ENCODE measurements at regions not wholly inside any gene's neighbourhood (a gene's known extent, or its start where the extent isn't known, plus 50 kb on each side); places are given as distances from the start of the nearest gene placed in this dataset.

- no peaks in the 10 kb centered on the region for H3K4me1 Mint-ChIP-seq (ENCODE audit: low read depth)
- H3K27me3 Mint-ChIP-seq (ENCODE audit: low read depth): no peaks in the 10 kb centered on the region
- H3K27ac Mint-ChIP-seq: no peak overlapping the region
- no peak overlapping the region for H3K4me3 Mint-ChIP-seq
- DNase-seq (ENCODE audit: low spot score): no peak
- no peaks in the 10 kb centered on the region for H3K36me3 Mint-ChIP-seq (ENCODE audit: low read depth)
- peaks cover 3% of the 10 kb centered on the region for H3K9me3 Mint-ChIP-seq
Observed at GRCh38 chr4:171067422-171067821, 745.8 kb upstream of the GALNTL6 start.

- H3K27ac Mint-ChIP-seq: no peak overlapping the region
- no peak for DNase-seq (ENCODE audit: low spot score)
- H3K4me1 Mint-ChIP-seq (ENCODE audit: low read depth): no peaks in the 10 kb centered on the region
- H3K36me3 Mint-ChIP-seq (ENCODE audit: low read depth): no peaks in the 10 kb centered on the region
- H3K27me3 Mint-ChIP-seq (ENCODE audit: low read depth): no peaks in the 10 kb centered on the region
- H3K4me3 Mint-ChIP-seq: no peak overlapping the region
- peaks cover 4% of the 10 kb centered on the region for H3K9me3 Mint-ChIP-seq
Observed at GRCh38 chr4:171049380-171049779, 763.8 kb upstream of the GALNTL6 start.

- Mint-ChIP-seq H3K4me3 (no peak overlapping the region), H3K36me3 (ENCODE audit: low read depth) (no peaks in the 10 kb centered on the region), H3K27ac (no peak overlapping the region), H3K27me3 (ENCODE audit: low read depth) (no peaks in the 10 kb centered on the region), H3K4me1 (ENCODE audit: low read depth) (no peaks in the 10 kb centered on the region), H3K9me3 (peaks cover 9% of the 10 kb centered on the region)
- no peak for DNase-seq (ENCODE audit: low spot score)
Observed at GRCh38 chr4:171042989-171043524, 770.1 kb upstream of the GALNTL6 start.

GRCh38 chr4:171035909-171036308, 777.3 kb upstream of the GALNTL6 start:
- H3K27ac Mint-ChIP-seq: no peak overlapping the region
- H3K27me3 Mint-ChIP-seq (ENCODE audit: low read depth): no peaks in the 10 kb centered on the region
- H3K9me3 Mint-ChIP-seq: peaks cover 9% of the 10 kb centered on the region
- DNase-seq (ENCODE audit: low spot score): no peak
- no peak overlapping the region for H3K4me3 Mint-ChIP-seq
- no peaks in the 10 kb centered on the region for H3K4me1 Mint-ChIP-seq (ENCODE audit: low read depth)
- no peaks in the 10 kb centered on the region for H3K36me3 Mint-ChIP-seq (ENCODE audit: low read depth)

GRCh38 chr4:171031338-171031737, 781.9 kb upstream of the GALNTL6 start:
- Mint-ChIP-seq H3K9me3 (peaks cover 9% of the 10 kb centered on the region), H3K27me3 (ENCODE audit: low read depth) (no peaks in the 10 kb centered on the region), H3K4me3 (no peak overlapping the region), H3K4me1 (ENCODE audit: low read depth) (no peaks in the 10 kb centered on the region), H3K27ac (no peak overlapping the region), H3K36me3 (ENCODE audit: low read depth) (no peaks in the 10 kb centered on the region)
- DNase-seq (ENCODE audit: low spot score): no peak

GRCh38 chr4:171025776-171026175, 787.4 kb upstream of the GALNTL6 start:
- DNase-seq (ENCODE audit: low spot score): no peak
- Mint-ChIP-seq H3K27me3 (ENCODE audit: low read depth) (no peaks in the 10 kb centered on the region), H3K27ac (no peak overlapping the region), H3K4me1 (ENCODE audit: low read depth) (no peaks in the 10 kb centered on the region), H3K9me3 (no peaks in the 10 kb centered on the region), H3K4me3 (no peak overlapping the region), H3K36me3 (ENCODE audit: low read depth) (no peaks in the 10 kb centered on the region)

- no peaks in the 10 kb centered on the region for H3K36me3 Mint-ChIP-seq (ENCODE audit: low read depth)
- H3K4me1 Mint-ChIP-seq (ENCODE audit: low read depth): no peaks in the 10 kb centered on the region
- H3K4me3 Mint-ChIP-seq: no peak overlapping the region
- H3K9me3 Mint-ChIP-seq: no peaks in the 10 kb centered on the region
- DNase-seq (ENCODE audit: low spot score): no peak
- H3K27ac Mint-ChIP-seq: no peak overlapping the region
- H3K27me3 Mint-ChIP-seq (ENCODE audit: low read depth): no peaks in the 10 kb centered on the region
Observed at GRCh38 chr4:171025343-171025742, 787.9 kb upstream of the GALNTL6 start.

- no peaks in the 10 kb centered on the region for H3K36me3 Mint-ChIP-seq (ENCODE audit: low read depth)
- H3K27ac Mint-ChIP-seq: no peak overlapping the region
- H3K4me1 Mint-ChIP-seq (ENCODE audit: low read depth): no peaks in the 10 kb centered on the region
- H3K4me3 Mint-ChIP-seq: no peak overlapping the region
- DNase-seq (ENCODE audit: low spot score): no peak
- H3K9me3 Mint-ChIP-seq: no peaks in the 10 kb centered on the region
- no peaks in the 10 kb centered on the region for H3K27me3 Mint-ChIP-seq (ENCODE audit: low read depth)
Observed at GRCh38 chr4:171024720-171025303, 788.4 kb upstream of the GALNTL6 start.

GRCh38 chr4:171022824-171023230, 790.4 kb upstream of the GALNTL6 start:
- no peak overlapping the region for H3K4me3 Mint-ChIP-seq

GRCh38 chr4:171017593-171017992, 795.6 kb upstream of the GALNTL6 start:
- DNase-seq (ENCODE audit: low spot score): no peak
- no peaks in the 10 kb centered on the region for H3K27me3 Mint-ChIP-seq (ENCODE audit: low read depth)
- H3K27ac Mint-ChIP-seq: no peak overlapping the region
- H3K4me3 Mint-ChIP-seq: no peak overlapping the region
- H3K9me3 Mint-ChIP-seq: no peaks in the 10 kb centered on the region
- no peaks in the 10 kb centered on the region for H3K36me3 Mint-ChIP-seq (ENCODE audit: low read depth)
- H3K4me1 Mint-ChIP-seq (ENCODE audit: low read depth): no peaks in the 10 kb centered on the region

More at GRCh38 chr4:171022824-171023230, 790.4 kb upstream of the GALNTL6 start:
- no peaks in the 10 kb centered on the region for H3K4me1 Mint-ChIP-seq (ENCODE audit: low read depth)
- no peaks in the 10 kb centered on the region for H3K36me3 Mint-ChIP-seq (ENCODE audit: low read depth)
- H3K27me3 Mint-ChIP-seq (ENCODE audit: low read depth): no peaks in the 10 kb centered on the region
- no peaks in the 10 kb centered on the region for H3K9me3 Mint-ChIP-seq
- DNase-seq (ENCODE audit: low spot score): no peak
- H3K27ac Mint-ChIP-seq: no peak overlapping the region

GRCh38 chr4:171016145-171016544, 797.1 kb upstream of the GALNTL6 start:
- Mint-ChIP-seq H3K4me1 (ENCODE audit: low read depth) (no peaks in the 10 kb centered on the region), H3K4me3 (no peak overlapping the region)

GRCh38 chr4:171015441-171015840, 797.8 kb upstream of the GALNTL6 start:
- Mint-ChIP-seq H3K27ac (no peak overlapping the region), H3K4me1 (ENCODE audit: low read depth) (no peaks in the 10 kb centered on the region), H3K9me3 (no peaks in the 10 kb centered on the region), H3K4me3 (no peak overlapping the region), H3K36me3 (ENCODE audit: low read depth) (no peaks in the 10 kb centered on the region), H3K27me3 (ENCODE audit: low read depth) (no peaks in the 10 kb centered on the region)
- no peak for DNase-seq (ENCODE audit: low spot score)

More at GRCh38 chr4:171016145-171016544, 797.1 kb upstream of the GALNTL6 start:
- Mint-ChIP-seq H3K27ac (no peak overlapping the region), H3K27me3 (ENCODE audit: low read depth) (no peaks in the 10 kb centered on the region), H3K9me3 (no peaks in the 10 kb centered on the region), H3K36me3 (ENCODE audit: low read depth) (no peaks in the 10 kb centered on the region)
- DNase-seq (ENCODE audit: low spot score): no peak

GRCh38 chr4:171007618-171008390, 805.4 kb upstream of the GALNTL6 start:
- no peak overlapping the region for H3K27ac Mint-ChIP-seq

GRCh38 chr4:171002246-171002645, 811.0 kb upstream of the GALNTL6 start:
- no peaks in the 10 kb centered on the region for H3K27me3 Mint-ChIP-seq (ENCODE audit: low read depth)
- no peaks in the 10 kb centered on the region for H3K4me1 Mint-ChIP-seq (ENCODE audit: low read depth)
- H3K27ac Mint-ChIP-seq: no peak overlapping the region
- H3K9me3 Mint-ChIP-seq: peaks cover 6% of the 10 kb centered on the region
- DNase-seq (ENCODE audit: low spot score): no peak
- H3K4me3 Mint-ChIP-seq: no peak overlapping the region
- no peaks in the 10 kb centered on the region for H3K36me3 Mint-ChIP-seq (ENCODE audit: low read depth)

More at GRCh38 chr4:171007618-171008390, 805.4 kb upstream of the GALNTL6 start:
- Mint-ChIP-seq H3K4me1 (ENCODE audit: low read depth) (no peaks in the 10 kb centered on the region), H3K9me3 (peaks cover 11% of the 10 kb centered on the region), H3K4me3 (no peak overlapping the region), H3K36me3 (ENCODE audit: low read depth) (no peaks in the 10 kb centered on the region), H3K27me3 (ENCODE audit: low read depth) (no peaks in the 10 kb centered on the region)
- DNase-seq (ENCODE audit: low spot score): no peak
